HG03521 (cell line): ENCODE measurements at regions not wholly inside any gene's neighbourhood (a gene's known extent, or its start where the extent isn't known, plus 50 kb on each side); places are given as distances from the start of the nearest gene placed in this dataset.
"Not testable (repeated sequence)": the region's sequence is repeated elsewhere in the genome, so short reads cannot be mapped to it uniquely, and the experiment has no call there.

Experiments
- ATAC-seq: cut with Tn5 transposase; IDR thresholded peaks from one replicate; pipeline ENCODE4 v1.9.1; 2021; ENCODE audit warnings: mild to moderate bottlenecking, moderate library complexity; ENCODE audit not compliant: unreplicated experiment

GRCh38 chr10:28354511-28354910 is 51.6 kb upstream of the MPP7 start:
- no peak for ATAC-seq

GRCh38 chr10:28355376-28355775 is 52.5 kb upstream of the MPP7 start:
- no peak for ATAC-seq

- no peak for ATAC-seq
Observed at GRCh38 chr10:28359334-28359733, 56.5 kb upstream of the MPP7 start.

GRCh38 chr10:28360175-28360574 is 57.3 kb upstream of the MPP7 start:
- ATAC-seq: no peak

GRCh38 chr10:28363376-28363775 is 60.5 kb upstream of the MPP7 start:
- ATAC-seq: no peak

GRCh38 chr10:28365840-28366239 is 63.0 kb upstream of the MPP7 start:
- no peak for ATAC-seq

- no peak for ATAC-seq
Observed at GRCh38 chr10:28366994-28367393, 64.1 kb upstream of the MPP7 start.

GRCh38 chr10:28367413-28367812 is 64.5 kb upstream of the MPP7 start:
- ATAC-seq: no peak

GRCh38 chr10:28367929-28368484 is 65.1 kb upstream of the MPP7 start:
- ATAC-seq: peak; percentile 81

GRCh38 chr10:28370107-28370835 is 67.4 kb upstream of the MPP7 start:
- no peak for ATAC-seq

GRCh38 chr10:28371638-28372037 is 68.8 kb upstream of the MPP7 start:
- ATAC-seq: not testable (repeated sequence)

- no peak for ATAC-seq
Observed at GRCh38 chr10:28374036-28374435, 71.2 kb upstream of the MPP7 start.

- no peak for ATAC-seq
Observed at GRCh38 chr10:28375399-28376354, 72.8 kb upstream of the MPP7 start.

GRCh38 chr10:28378986-28379585 is 76.2 kb upstream of the MPP7 start:
- no peak for ATAC-seq

GRCh38 chr10:28381466-28381865 is 78.6 kb upstream of the MPP7 start:
- ATAC-seq: no peak

- ATAC-seq: peak; percentile 84
Observed at GRCh38 chr10:28381903-28382347, 79.1 kb upstream of the MPP7 start.

- no peak for ATAC-seq
Observed at GRCh38 chr10:28382525-28383269, 79.8 kb upstream of the MPP7 start.

- ATAC-seq: no peak
Observed at GRCh38 chr10:28384557-28384956, 81.7 kb upstream of the MPP7 start.

- no peak for ATAC-seq
Observed at GRCh38 chr10:28385748-28386502, 83.1 kb upstream of the MPP7 start.

GRCh38 chr10:28386503-28386868 is 83.6 kb upstream of the MPP7 start:
- no peak for ATAC-seq
